SK-N-SH (cell line): ENCODE measurements at regions not wholly inside any gene's neighbourhood (a gene's known extent, or its start where the extent isn't known, plus 50 kb on each side); places are given as distances from the start of the nearest gene placed in this dataset.

Source experiments
- CTCF ChIA-PET: fragments of 300-600, 350-600 bp; formaldehyde crosslinking; extraction: SDS; loops from one replicate; lab custom pipeline; 2021; lab: Yijun Ruan, JAX
- POLR2A ChIA-PET: fragments of 350-600 bp; sonication (Branson Sonifier 250); formaldehyde crosslinking; extraction: SDS; loops from one replicate; lab custom pipeline; 2020; ENCODE audit warnings: antibody characterized with exemption, inconsistent platforms; lab: Yijun Ruan, JAX
- DNase-seq: peaks from one replicate; pipeline ENCODE4 v3.0.0; 2012
- H2AFZ ChIP-seq: fragments of 200-600 bp; sonication (generic); 2 replicates; pipeline ENCODE4 v1.8.1; 2016; ENCODE audit warnings: antibody characterized with exemption, mild to moderate bottlenecking, low read depth
- H3F3A ChIP-seq: fragments of 200-600 bp; sonication (generic); replicated peaks from 2 replicates; pipeline ENCODE3; 2016; ENCODE audit warnings: antibody characterized with exemption, mild to moderate bottlenecking; ENCODE audit not compliant: insufficient read depth
- H3K27ac ChIP-seq, 2 experiments: fragments of 200-500 bp in 1 of 2; fragments of 200-600 bp in 1 of 2; sonication (Bioruptor generic) in 1 of 2; sonication (generic), shearing (Covaris generic) in 1 of 2; 2 replicates each; pipeline versions ENCODE4 v1.5.1 to v1.6.1; 2014 to 2016; ENCODE audit warnings: low read depth in 2 of 2, inconsistent platforms in 1 of 2, low read length in 1 of 2, mild to moderate bottlenecking in 1 of 2, mixed read lengths in 1 of 2
- H3K27me3 ChIP-seq: fragments of 200-600 bp; sonication (generic), shearing (Covaris generic); 2 replicates; pipeline ENCODE4 v1.6.1; 2016; ENCODE audit warnings: mixed run types; ENCODE audit not compliant: insufficient read depth
- H3K36me3 ChIP-seq, 2 experiments: fragments of 200-500 bp in 1 of 2; fragments of 200-600 bp in 1 of 2; sonication (Bioruptor generic) in 1 of 2; sonication (generic) in 1 of 2; replicated peaks in 1 of 2; 2 replicates each; pipeline versions ENCODE3 to v1.5.1; 2014 to 2016; ENCODE audit warnings: low read length in 1 of 2, mild to moderate bottlenecking in 1 of 2; ENCODE audit not compliant: insufficient read depth in 2 of 2, control insufficient read depth in 1 of 2
- H3K4me1 ChIP-seq, 2 experiments: fragments of 200-500 bp in 1 of 2; fragments of 200-600 bp in 1 of 2; sonication (Bioruptor generic) in 1 of 2; sonication (generic), shearing (Covaris generic) in 1 of 2; 2 replicates each; pipeline versions ENCODE4 v1.5.1 to v1.6.1; 2014 to 2016; ENCODE audit warnings: low read depth in 1 of 2, low read length in 1 of 2, mixed run types in 1 of 2; ENCODE audit not compliant: insufficient read depth in 2 of 2, control insufficient read depth in 1 of 2
- H3K4me2 ChIP-seq: fragments of 200-600 bp; sonication (generic), shearing (Covaris generic); 2 replicates; pipeline ENCODE4 v1.6.1; 2017; ENCODE audit warnings: mixed run types
- H3K4me3 ChIP-seq, 2 experiments: fragments of 200-500 bp in 1 of 2; fragments of 200-600 bp in 1 of 2; sonication (Bioruptor generic) in 1 of 2; sonication (generic), shearing (Covaris generic) in 1 of 2; 2 replicates each; pipeline versions ENCODE4 v1.5.1 to v1.8.1; 2014 to 2016; ENCODE audit warnings: low read depth in 2 of 2, inconsistent platforms in 1 of 2, low read length in 1 of 2, mild to moderate bottlenecking in 1 of 2, mixed read lengths in 1 of 2, moderate library complexity in 1 of 2
- H3K79me2 ChIP-seq: fragments of 200-600 bp; sonication (generic); 2 replicates; pipeline ENCODE4 v1.8.1; 2017; ENCODE audit warnings: mild to moderate bottlenecking; ENCODE audit not compliant: insufficient read depth
- H3K9ac ChIP-seq: fragments of 200-600 bp; sonication (generic); 2 replicates; pipeline ENCODE4 v1.6.1; 2017; ENCODE audit warnings: mixed run types
- H3K9me2 ChIP-seq: fragments of 200-600 bp; sonication (generic); 2 replicates; pipeline ENCODE4 v1.6.1; 2017; ENCODE audit warnings: mixed run types
- H3K9me3 ChIP-seq: fragments of 200-600 bp; sonication (generic); 2 replicates; pipeline ENCODE4 v1.6.1; 2017; ENCODE audit warnings: mixed run types, mild to moderate bottlenecking, moderate library complexity
- H4K20me1 ChIP-seq: fragments of 200-600 bp; sonication (generic); 2 replicates; pipeline ENCODE4 v1.6.1; 2017; ENCODE audit warnings: mild to moderate bottlenecking, mixed run types; ENCODE audit not compliant: insufficient read depth
- CHD2 ChIP-seq: fragments of 150-350 bp; IDR thresholded peaks from 2 replicates; pipeline ENCODE4 v1.6.1; 2018; ENCODE audit warnings: low read length; ENCODE audit not compliant: partially characterized antibody
- CTCF ChIP-seq: fragments of 200-600 bp; sonication (generic); IDR thresholded peaks from 2 replicates; pipeline ENCODE4 v1.6.1; 2017; ENCODE audit warnings: antibody characterized with exemption, mild to moderate bottlenecking, moderate library complexity
- ELF1 ChIP-seq: IDR thresholded peaks from 2 replicates; pipeline ENCODE4 v1.4.0; 2012
- EP300 ChIP-seq, 2 experiments: IDR thresholded peaks; 2 replicates each; pipeline versions ENCODE4 v1.4.0 to v1.6.1; 2012; ENCODE audit warnings: borderline replicate concordance in 1 of 2, low read depth in 1 of 2, low read length in 1 of 2
- FOXJ3 ChIP-seq: sonication (generic); formaldehyde crosslinking; IDR thresholded peaks from 2 replicates; pipeline ENCODE4 v1.5.1; 2020; ENCODE audit warnings: mild to moderate bottlenecking, missing genetic modification reagents
- MEF2A ChIP-seq: IDR thresholded peaks from 2 replicates; pipeline ENCODE4 v1.4.0; 2012; ENCODE audit warnings: low read depth, borderline replicate concordance
- MXI1 ChIP-seq: IDR thresholded peaks from 2 replicates; pipeline ENCODE4 v1.6.1; 2012; ENCODE audit warnings: mild to moderate bottlenecking, low read depth, low read length, improper control_type of control experiment
- PBX3 ChIP-seq: IDR thresholded peaks from 2 replicates; pipeline ENCODE4; 2012
- POLR2AphosphoS5 ChIP-seq: IDR thresholded peaks from 2 replicates; pipeline ENCODE4 v1.6.1; 2012; ENCODE audit warnings: low read depth, low read length
- RAD21 ChIP-seq: IDR thresholded peaks from 2 replicates; pipeline ENCODE4 v1.6.1; 2012; ENCODE audit warnings: mild to moderate bottlenecking, low read length
- RCOR1 ChIP-seq: fragments of 150-350 bp; IDR thresholded peaks from 2 replicates; pipeline ENCODE4 v1.6.1; 2017; ENCODE audit warnings: antibody characterized with exemption, low read length
- REST ChIP-seq: IDR thresholded peaks from 2 replicates; pipeline ENCODE4 v1.6.1; 2012; ENCODE audit warnings: mild to moderate bottlenecking, low read depth, low read length, moderate library complexity
- RFX5 ChIP-seq: IDR thresholded peaks from 2 replicates; pipeline ENCODE4 v1.6.1; 2012; ENCODE audit warnings: mild to moderate bottlenecking, improper control_type of control experiment, low read length
- SMC3 ChIP-seq: IDR thresholded peaks from 2 replicates; pipeline ENCODE4 v1.6.1; 2012; ENCODE audit warnings: low read depth, low read length, improper control_type of control experiment
- TAF1 ChIP-seq: IDR thresholded peaks from 2 replicates; pipeline ENCODE4 v1.6.1; 2012; ENCODE audit warnings: low read depth, mild to moderate bottlenecking, low read length, moderate library complexity, borderline replicate concordance
- TEAD4 ChIP-seq: IDR thresholded peaks from 2 replicates; pipeline ENCODE4 v1.4.0; 2012; ENCODE audit warnings: mild to moderate bottlenecking, borderline replicate concordance; ENCODE audit not compliant: insufficient read depth
- YY1 ChIP-seq: IDR thresholded peaks from 2 replicates; pipeline ENCODE4 v1.4.0; 2012; ENCODE audit warnings: low read depth, mild to moderate bottlenecking
- ZBTB33 ChIP-seq: IDR thresholded peaks from 2 replicates; pipeline ENCODE4 v1.4.0; 2012; ENCODE audit warnings: low read depth, borderline replicate concordance
- WGBS: methylation state at CpG from one replicate; pipeline ENCODE4 v1.1.6; 2017; ENCODE audit warnings: low lambda C conversion rate; 5-methylcytosine and 5-hydroxymethylcytosine counted together

- no peak overlapping the region for H3K4me2 ChIP-seq
- H3K36me3 ChIP-seq = no peaks in the 10 kb centered on the region
- no peak for TF ChIP-seq CHD2
- no peak for TF ChIP-seq SMC3
- no peak for TF ChIP-seq TEAD4
- TF ChIP-seq RFX5 = no peak
- TF ChIP-seq TAF1 = no peak
- TF ChIP-seq MXI1 = no peak
- no peak for TF ChIP-seq EP300 (IDR thresholded peaks at IDR 0.05; ENCODE audit: borderline replicate concordance in 1 of 2, low read depth in 1 of 2, low read length in 1 of 2)
- no peak for TF ChIP-seq RCOR1
- TF ChIP-seq ZBTB33 = no peak
- TF ChIP-seq POLR2AphosphoS5 = no peak
- TF ChIP-seq YY1 = no peak
- TF ChIP-seq RAD21 = no peak
- TF ChIP-seq FOXJ3 = no peak
- no peak for TF ChIP-seq CTCF
- no peak for TF ChIP-seq REST
- no peak for TF ChIP-seq ELF1
- no peak for TF ChIP-seq PBX3
- TF ChIP-seq MEF2A = no peak
- WGBS = 28% methylated on average over 6 of the region's 6 CpGs
- no peaks in the 10 kb centered on the region for H3F3A ChIP-seq
- H3K79me2 ChIP-seq = no peaks in the 10 kb centered on the region
- H3K9ac ChIP-seq = no peak overlapping the region
- H3K4me1 ChIP-seq = peaks cover 0 to 30% of the 10 kb centered on the region in 2 experiments; a peak in 1 of 4 replicates
- H3K4me3 ChIP-seq = no peak overlapping the region
- H3K9me3 ChIP-seq = no peaks in the 10 kb centered on the region
- no peaks in the 10 kb centered on the region for H3K9me2 ChIP-seq
- H2AFZ ChIP-seq = no peak overlapping the region
- no peak for DNase-seq
- H4K20me1 ChIP-seq = no peaks in the 10 kb centered on the region
- H3K27me3 ChIP-seq = no peaks in the 10 kb centered on the region
- ChIA-PET CTCF (no interaction called here), POLR2A (no interaction called here)
- no peak overlapping the region for H3K27ac ChIP-seq
Measured at GRCh38 chr3:41000471-41000870, 198.8 kb upstream of the CTNNB1 start.
